K562 (cell line): ENCODE measurements at regions not wholly inside any gene's neighbourhood (a gene's known extent, or its start where the extent isn't known, plus 50 kb on each side); places are given as distances from the start of the nearest gene placed in this dataset.

ENCODE experiments used
- ARID3A ChIP-seq: IDR thresholded peaks from 2 replicates; pipeline ENCODE4 v1.6.1; 2012; ENCODE audit warnings: low read depth, low read length, improper control_type of control experiment, borderline replicate concordance
- COPS2 ChIP-seq: fragments of 450-650 bp; conservative IDR thresholded peaks from 2 replicates; pipeline ENCODE4 v1.6.1; 2016; ENCODE audit warnings: mild to moderate bottlenecking, moderate library complexity
- E2F5 ChIP-seq: sonication (generic); formaldehyde crosslinking; IDR thresholded peaks from 2 replicates; pipeline ENCODE4 v1.8.0; 2022; ENCODE audit warnings: mild to moderate bottlenecking, missing genetic modification reagents
- ETS1 ChIP-seq: conservative IDR thresholded peaks from 2 replicates; pipeline ENCODE4 v1.6.1; 2011; ENCODE audit warnings: low read depth, mild to moderate bottlenecking, low read length; ENCODE audit not compliant: control insufficient read depth
- FIP1L1 ChIP-seq: fragments of 200-400 bp; formaldehyde crosslinking; IDR thresholded peaks from 2 replicates; pipeline ENCODE4 v1.6.1; 2018; ENCODE audit warnings: mild to moderate bottlenecking, low read depth, low read length; ENCODE audit not compliant: poor library complexity, severe bottlenecking
- GABPA ChIP-seq: fragments of 200-800 bp; sonication (Bioruptor generic); conservative IDR thresholded peaks from 2 replicates; pipeline ENCODE4 v1.6.1; 2016; ENCODE audit warnings: low read depth, missing genetic modification characterization, missing compliant biosample characterization
- GTF2E2 ChIP-seq: fragments of 200-800 bp; sonication (Bioruptor generic); IDR thresholded peaks from 2 replicates; pipeline ENCODE4 v1.6.1; 2016; ENCODE audit warnings: missing genetic modification characterization, missing compliant biosample characterization
- HNRNPL ChIP-seq: fragments of 200-400 bp; formaldehyde crosslinking; IDR thresholded peaks from 2 replicates; pipeline ENCODE4 v1.6.1; 2017; ENCODE audit warnings: low read depth, mild to moderate bottlenecking, low read length
- HOXB6 ChIP-seq: fragments of 250-450 bp; sonication (Bioruptor Pico); IDR thresholded peaks from 2 replicates; pipeline ENCODE4 v1.5.1; 2022; ENCODE audit warnings: mild to moderate bottlenecking, borderline replicate concordance
- MXD1 ChIP-seq: fragments of 250-450 bp; sonication (Bioruptor Pico); IDR thresholded peaks from 2 replicates; pipeline ENCODE4 v1.8.0; 2021; ENCODE audit warnings: borderline replicate concordance, mild to moderate bottlenecking, moderate library complexity; ENCODE audit not compliant: poor library complexity, severe bottlenecking
- PHB ChIP-seq: fragments of 250-450 bp; sonication (Bioruptor Pico); IDR thresholded peaks from 2 replicates; pipeline ENCODE4 v1.5.0; 2021
- PRDM10 ChIP-seq: fragments of 450-650 bp; IDR thresholded peaks from 2 replicates; pipeline ENCODE4 v1.6.1; 2018; ENCODE audit not compliant: partially characterized antibody
- RBM17 ChIP-seq: fragments of 200-400 bp; formaldehyde crosslinking; IDR thresholded peaks from 2 replicates; pipeline ENCODE4 v1.6.1; 2017; ENCODE audit warnings: low read depth, mild to moderate bottlenecking, low read length, borderline replicate concordance
- ZBTB43 ChIP-seq: sonication (generic); formaldehyde crosslinking; IDR thresholded peaks from 2 replicates; pipeline ENCODE4 v1.8.0; 2023; ENCODE audit warnings: mild to moderate bottlenecking, missing genetic modification reagents
- ZNF277 ChIP-seq: fragments of 250-450 bp; sonication (Bioruptor Pico); IDR thresholded peaks from 2 replicates; pipeline ENCODE4 v1.8.0; 2022; ENCODE audit warnings: inconsistent platforms, mild to moderate bottlenecking, moderate library complexity, borderline replicate concordance

- TF ChIP-seq ZBTB43 (CRISPR knock-in tag) (no peak), E2F5 (no peak), HNRNPL (no peak), COPS2 (no peak), GTF2E2 (tag) (peak; percentile 92), ZNF277 (CRISPR knock-in tag) (no peak), ETS1 (no peak), PHB (CRISPR knock-in tag) (no peak), GABPA (tag) (peak; percentile 89), RBM17 (no peak), MXD1 (CRISPR knock-in tag) (no peak), HOXB6 (CRISPR knock-in tag) (no peak), FIP1L1 (peak; percentile 59), ARID3A (no peak), PRDM10 (no peak)
Measured at GRCh38 chr12:74292351-74293194, 245.1 kb upstream of the ATXN7L3B start (continued).
